ENCODE measurements at regions not wholly inside any gene's neighbourhood (a gene's known extent, or its start where the extent isn't known, plus 50 kb on each side); places are given as distances from the start of the nearest gene placed in this dataset.

- TF ChIP-seq POLR2A (IDR thresholded peaks at IDR 0.05; ENCODE audit: low read depth, low read length): no peak
- TF ChIP-seq POU2F2 (IDR thresholded peaks at IDR 0.05; ENCODE audit: low read depth, low read length): no peak
- TF ChIP-seq POLR2AphosphoS5 (IDR thresholded peaks at IDR 0.05; ENCODE audit: low read depth, low read length): no peak
- no peak for TF ChIP-seq TAF1 (IDR thresholded peaks at IDR 0.05; ENCODE audit: low read depth, low read length)
- TF ChIP-seq PAX5 (IDR thresholded peaks at IDR 0.05; ENCODE audit: insufficient read depth, low read length, severe bottlenecking): no peak
Observed at GRCh38 chr4:130165381-130165780, 1069.4 kb downstream of the C4orf33 start.

Data from GM12891 (cell line).